Upper lobe of right lung (tissue), 1 donor: ENCODE measurements at regions not wholly inside any gene's neighbourhood (a gene's known extent, or its start where the extent isn't known, plus 50 kb on each side); places are given as distances from the start of the nearest gene placed in this dataset.
"Not testable (repeated sequence)": the region's sequence is repeated elsewhere in the genome, so short reads cannot be mapped to it uniquely, and the experiment has no call there.

Experiments
- ATAC-seq: fragments of 200-7000 bp; cut with Tn5 transposase; one replicate; pipeline ENCODE4 v1.9.1; 2020; ENCODE audit warnings: mild to moderate bottlenecking, moderate library complexity
- DNase-seq: peaks from one replicate; pipeline ENCODE4 v3.0.0-alpha.2; 2020
- H3K27ac ChIP-seq: fragments of 200-600 bp; one replicate; pipeline ENCODE4 v1.8.0; 2022
- H3K27me3 ChIP-seq: fragments of 200-600 bp; one replicate; pipeline ENCODE4 v1.8.0; 2022; ENCODE audit warnings: mild to moderate bottlenecking
- H3K36me3 ChIP-seq: fragments of 200-600 bp; one replicate; pipeline ENCODE4 v1.8.0; 2022
- H3K4me1 ChIP-seq: fragments of 200-600 bp; one replicate; pipeline ENCODE4 v1.8.0; 2022
- H3K4me3 ChIP-seq: fragments of 200-600 bp; one replicate; pipeline ENCODE4 v1.8.0; 2022; ENCODE audit warnings: mild to moderate bottlenecking
- H3K9me3 ChIP-seq: fragments of 200-600 bp; one replicate; pipeline ENCODE4 v1.8.0; 2022
- intact Hi-C: fragments of 100-400 bp; cut with DNase I; formaldehyde crosslinking; loops from one replicate; pipeline ENCODE4 v1.11.0; 2022
- TF ChIP-seq, protein P1 (sequence below): fragments of 200-600 bp; IDR thresholded peaks from one replicate; pipeline ENCODE4 v1.8.0; 2022; ENCODE audit warnings: antibody characterized with exemption
- donor health status: DM: no; HTN: yes; CAD: no; lungs with severe emphysema.

GRCh38 chr2:35185861-35186412, 1169.6 kb upstream of the CRIM1 start:
- H3K27me3 ChIP-seq = no peaks in the 10 kb centered on the region
- no peaks in the 10 kb centered on the region for H3K9me3 ChIP-seq
- ATAC-seq (no peak), DNase-seq (no peak)
- no peak overlapping the region for H3K27ac ChIP-seq
- H3K4me1 ChIP-seq = no peaks in the 10 kb centered on the region
- no peaks in the 10 kb centered on the region for H3K36me3 ChIP-seq
- TF ChIP-seq, protein P1, sequence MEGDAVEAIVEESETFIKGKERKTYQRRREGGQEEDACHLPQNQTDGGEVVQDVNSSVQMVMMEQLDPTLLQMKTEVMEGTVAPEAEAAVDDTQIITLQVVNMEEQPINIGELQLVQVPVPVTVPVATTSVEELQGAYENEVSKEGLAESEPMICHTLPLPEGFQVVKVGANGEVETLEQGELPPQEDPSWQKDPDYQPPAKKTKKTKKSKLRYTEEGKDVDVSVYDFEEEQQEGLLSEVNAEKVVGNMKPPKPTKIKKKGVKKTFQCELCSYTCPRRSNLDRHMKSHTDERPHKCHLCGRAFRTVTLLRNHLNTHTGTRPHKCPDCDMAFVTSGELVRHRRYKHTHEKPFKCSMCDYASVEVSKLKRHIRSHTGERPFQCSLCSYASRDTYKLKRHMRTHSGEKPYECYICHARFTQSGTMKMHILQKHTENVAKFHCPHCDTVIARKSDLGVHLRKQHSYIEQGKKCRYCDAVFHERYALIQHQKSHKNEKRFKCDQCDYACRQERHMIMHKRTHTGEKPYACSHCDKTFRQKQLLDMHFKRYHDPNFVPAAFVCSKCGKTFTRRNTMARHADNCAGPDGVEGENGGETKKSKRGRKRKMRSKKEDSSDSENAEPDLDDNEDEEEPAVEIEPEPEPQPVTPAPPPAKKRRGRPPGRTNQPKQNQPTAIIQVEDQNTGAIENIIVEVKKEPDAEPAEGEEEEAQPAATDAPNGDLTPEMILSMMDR = no peak
- intact Hi-C loops = no loop called here
- no peak overlapping the region for H3K4me3 ChIP-seq

DNA sequence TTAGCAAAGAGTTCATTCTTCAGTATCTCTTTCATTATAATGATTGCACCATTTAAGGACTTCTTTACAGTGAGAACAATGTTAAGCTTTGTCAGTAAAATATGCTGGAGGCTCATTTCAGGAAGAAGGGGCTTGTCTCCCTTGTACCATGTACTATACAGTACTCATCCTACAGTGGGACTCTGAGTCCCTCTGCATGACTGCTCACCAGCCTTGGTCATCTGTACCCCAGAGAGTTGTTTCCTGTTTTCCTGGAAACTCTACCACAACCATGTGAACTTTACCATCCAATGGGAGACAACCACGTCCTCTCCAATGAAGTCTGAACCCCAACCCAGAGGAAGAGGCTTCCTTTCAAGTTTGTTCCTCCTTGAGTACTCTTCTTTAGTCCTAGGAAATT, 1171.1 kb upstream of the CRIM1 start:
- no peak for ATAC-seq
- TF ChIP-seq, protein P1 = no peak
- H3K4me1 ChIP-seq = no peaks in the 10 kb centered on the region
- DNase-seq = no peak
- H3K4me3 ChIP-seq = no peak overlapping the region
- H3K27ac ChIP-seq = no peak overlapping the region
- intact Hi-C loops = no loop called here
- no peaks in the 10 kb centered on the region for H3K27me3 ChIP-seq
- H3K36me3 ChIP-seq = no peaks in the 10 kb centered on the region
- H3K9me3 ChIP-seq = no peaks in the 10 kb centered on the region

DNA sequence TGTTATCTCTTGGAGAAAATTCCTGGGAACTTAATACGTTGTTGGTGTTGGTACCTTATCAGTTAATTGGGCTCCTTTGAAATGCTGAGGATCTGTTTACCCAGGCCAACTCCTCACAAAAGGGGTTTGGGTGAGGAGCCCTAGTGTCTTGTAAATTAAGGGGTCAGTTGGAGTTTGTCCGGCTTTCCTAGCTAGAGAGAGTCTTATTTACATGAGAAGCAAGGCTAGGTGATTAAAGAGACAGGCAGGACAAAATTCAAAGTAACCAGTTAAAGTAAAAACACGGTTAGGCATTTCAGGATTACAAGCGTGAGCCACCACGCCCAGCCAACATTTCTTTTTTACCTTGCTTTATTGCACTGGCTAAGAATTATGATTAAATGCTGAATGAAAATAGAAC, 1178.9 kb upstream of the CRIM1 start:
- H3K36me3 ChIP-seq, H3K27ac ChIP-seq, H3K27me3 ChIP-seq, H3K4me1 ChIP-seq, DNase-seq, ATAC-seq, H3K9me3 ChIP-seq, H3K4me3 ChIP-seq, intact Hi-C loops: not testable (repeated sequence)

- DNase-seq (no peak), ATAC-seq (no peak)
- Histone ChIP-seq H3K27me3 (no peaks in the 10 kb centered on the region), H3K36me3 (no peaks in the 10 kb centered on the region), H3K4me1 (no peaks in the 10 kb centered on the region), H3K9me3 (no peaks in the 10 kb centered on the region), H3K4me3 (no peak overlapping the region), H3K27ac (no peak overlapping the region)
- TF ChIP-seq, protein P1 = no peak
- intact Hi-C loops = no loop called here
These were observed 1180.7 kb upstream of the CRIM1 start for GRCh38 chr2:35174845-35175244.

DNA sequence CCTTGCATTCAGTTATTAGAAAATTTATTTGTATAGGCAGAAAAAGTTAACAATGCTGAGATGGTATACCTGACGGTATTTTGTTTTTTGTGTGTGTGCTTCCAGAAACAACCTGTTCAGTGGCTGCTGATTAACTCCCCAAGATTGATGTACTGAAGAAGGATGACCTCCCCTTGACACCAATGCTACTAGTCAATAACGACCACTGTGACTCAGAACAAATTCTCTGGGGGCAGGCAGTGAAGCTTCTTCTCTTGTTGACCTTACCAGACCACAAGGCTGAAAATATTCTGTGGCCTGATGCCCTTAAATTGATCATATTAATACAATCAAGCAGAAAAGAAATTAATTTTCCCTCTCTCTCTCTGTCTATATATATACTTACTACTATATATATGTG, 1182.9 kb upstream of the CRIM1 start:
- Histone ChIP-seq H3K4me3 (no peak overlapping the region), H3K27ac (no peak overlapping the region), H3K4me1 (no peaks in the 10 kb centered on the region), H3K9me3 (no peaks in the 10 kb centered on the region), H3K27me3 (no peaks in the 10 kb centered on the region), H3K36me3 (no peaks in the 10 kb centered on the region)
- no peak for ATAC-seq
- TF ChIP-seq, protein P1 = no peak
- no peak for DNase-seq
- intact Hi-C loops = no loop called here

- no peak overlapping the region for H3K4me3 ChIP-seq
- TF ChIP-seq, protein P1 = peak; percentile 7
- no peak overlapping the region for H3K27ac ChIP-seq
- no peaks in the 10 kb centered on the region for H3K9me3 ChIP-seq
- intact Hi-C loops = no loop called here
- H3K27me3 ChIP-seq = no peaks in the 10 kb centered on the region
- no peaks in the 10 kb centered on the region for H3K36me3 ChIP-seq
- DNase-seq (no peak), ATAC-seq (no peak)
- no peaks in the 10 kb centered on the region for H3K4me1 ChIP-seq
These were observed 1187.2 kb upstream of the CRIM1 start for GRCh38 chr2:35168351-35168750.
